Upper lobe of left lung (tissue), 4 donors: ENCODE measurements at regions not wholly inside any gene's neighbourhood (a gene's known extent, or its start where the extent isn't known, plus 50 kb on each side); places are given as distances from the start of the nearest gene placed in this dataset.

ENCODE experiments used
- EP300 ChIP-seq, 4 donors: sonication (generic); formaldehyde crosslinking; IDR thresholded peaks; one replicate each; pipeline ENCODE4 v1.5.1; 2017; ENCODE audit warnings: antibody characterized with exemption in 4 of 4, control low read depth in 2 of 4
- POLR2A ChIP-seq, 4 donors: fragments of 450-650 bp; IDR thresholded peaks; one replicate each; pipeline ENCODE4 v1.5.1; 2016 to 2017; ENCODE audit warnings: antibody characterized with exemption in 4 of 4, mild to moderate bottlenecking in 2 of 4
- POLR2AphosphoS5 ChIP-seq, 2 donors: sonication (generic); formaldehyde crosslinking; IDR thresholded peaks; one replicate each; pipeline ENCODE4 v1.5.1; 2017; ENCODE audit warnings: antibody characterized with exemption in 2 of 2
- TF ChIP-seq, protein P1 (sequence below), 6 experiments: fragments of 450-650 bp in 4 of 6; fragments of 200-600 bp in 2 of 6; sonication (generic) in 2 of 6; IDR thresholded peaks; one replicate each; pipeline ENCODE4 v1.5.1; 2016 to 2019; ENCODE audit warnings: antibody characterized with exemption in 6 of 6

DNA sequence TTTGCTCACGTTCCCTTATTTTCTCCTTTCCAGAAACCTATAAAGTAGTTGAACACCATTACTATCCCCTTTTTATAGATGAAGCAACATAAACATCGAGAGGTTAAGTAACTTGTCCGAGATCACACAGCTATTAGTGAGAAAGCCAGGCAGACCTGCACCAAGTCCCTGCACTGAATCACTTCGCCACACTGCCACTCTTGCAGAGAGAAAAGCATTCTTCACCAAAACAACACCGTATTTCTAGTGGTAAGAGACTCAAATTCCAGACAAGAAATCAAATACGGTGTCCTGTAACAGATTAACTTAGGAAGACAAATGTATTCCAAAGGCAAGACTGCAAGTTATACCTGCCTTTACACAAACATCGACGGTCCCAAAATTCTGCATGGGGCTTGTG is 82.0 kb upstream of the DMRT1 start:
- TF ChIP-seq POLR2AphosphoS5 (IDR thresholded peaks at IDR 0.05) (no peak), EP300 (IDR thresholded peaks at IDR 0.05) (no peak), POLR2A (IDR thresholded peaks at IDR 0.05) (no peak)
- TF ChIP-seq, protein P1, sequence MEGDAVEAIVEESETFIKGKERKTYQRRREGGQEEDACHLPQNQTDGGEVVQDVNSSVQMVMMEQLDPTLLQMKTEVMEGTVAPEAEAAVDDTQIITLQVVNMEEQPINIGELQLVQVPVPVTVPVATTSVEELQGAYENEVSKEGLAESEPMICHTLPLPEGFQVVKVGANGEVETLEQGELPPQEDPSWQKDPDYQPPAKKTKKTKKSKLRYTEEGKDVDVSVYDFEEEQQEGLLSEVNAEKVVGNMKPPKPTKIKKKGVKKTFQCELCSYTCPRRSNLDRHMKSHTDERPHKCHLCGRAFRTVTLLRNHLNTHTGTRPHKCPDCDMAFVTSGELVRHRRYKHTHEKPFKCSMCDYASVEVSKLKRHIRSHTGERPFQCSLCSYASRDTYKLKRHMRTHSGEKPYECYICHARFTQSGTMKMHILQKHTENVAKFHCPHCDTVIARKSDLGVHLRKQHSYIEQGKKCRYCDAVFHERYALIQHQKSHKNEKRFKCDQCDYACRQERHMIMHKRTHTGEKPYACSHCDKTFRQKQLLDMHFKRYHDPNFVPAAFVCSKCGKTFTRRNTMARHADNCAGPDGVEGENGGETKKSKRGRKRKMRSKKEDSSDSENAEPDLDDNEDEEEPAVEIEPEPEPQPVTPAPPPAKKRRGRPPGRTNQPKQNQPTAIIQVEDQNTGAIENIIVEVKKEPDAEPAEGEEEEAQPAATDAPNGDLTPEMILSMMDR (IDR thresholded peaks at IDR 0.05), result no peak
